GM21447 (cell line): ENCODE measurements at regions not wholly inside any gene's neighbourhood (a gene's known extent, or its start where the extent isn't known, plus 50 kb on each side); places are given as distances from the start of the nearest gene placed in this dataset.

Source experiments
- ATAC-seq: cut with Tn5 transposase; IDR thresholded peaks from one replicate; pipeline ENCODE4 v1.9.1; 2021; ENCODE audit not compliant: unreplicated experiment

GRCh38 chr2:18903750-18904149 is 314.4 kb upstream of the NT5C1B start:
- peak; percentile 97 for ATAC-seq

- ATAC-seq = no peak
Observed at GRCh38 chr2:18901242-18901641, 311.9 kb upstream of the NT5C1B start.

GRCh38 chr2:18900691-18901141 is 311.3 kb upstream of the NT5C1B start:
- ATAC-seq = no peak

GRCh38 chr2:18899725-18900124 is 310.4 kb upstream of the NT5C1B start:
- ATAC-seq = no peak

GRCh38 chr2:18898271-18898670 is 308.9 kb upstream of the NT5C1B start:
- no peak for ATAC-seq

GRCh38 chr2:18896125-18896764 is 306.9 kb upstream of the NT5C1B start:
- no peak for ATAC-seq

- ATAC-seq = no peak
Observed at GRCh38 chr2:18891600-18892345, 302.4 kb upstream of the NT5C1B start.

- no peak for ATAC-seq
Observed at GRCh38 chr2:18889565-18890332, 300.4 kb upstream of the NT5C1B start.

GRCh38 chr2:18885457-18885856 is 296.1 kb upstream of the NT5C1B start:
- ATAC-seq = no peak

GRCh38 chr2:18883616-18884456 is 294.5 kb upstream of the NT5C1B start:
- ATAC-seq = no peak

- no peak for ATAC-seq
Observed at GRCh38 chr2:18871430-18871829, 282.1 kb upstream of the NT5C1B start.

GRCh38 chr2:18870307-18870706 is 280.9 kb upstream of the NT5C1B start:
- no peak for ATAC-seq

GRCh38 chr2:18861951-18862350 is 272.6 kb upstream of the NT5C1B start:
- ATAC-seq = no peak

- ATAC-seq = no peak
Observed at GRCh38 chr2:18860179-18860578, 270.8 kb upstream of the NT5C1B start.

- no peak for ATAC-seq
Observed at GRCh38 chr2:18856765-18857164, 267.4 kb upstream of the NT5C1B start.

GRCh38 chr2:18855027-18855426 is 265.7 kb upstream of the NT5C1B start:
- no peak for ATAC-seq

- peak; percentile 83 for ATAC-seq
Observed at GRCh38 chr2:18849841-18850578, 260.6 kb upstream of the NT5C1B start.

GRCh38 chr2:18848646-18849045 is 259.3 kb upstream of the NT5C1B start:
- ATAC-seq = no peak

GRCh38 chr2:18845854-18846445 is 256.6 kb upstream of the NT5C1B start:
- ATAC-seq = no peak

- no peak for ATAC-seq
Observed at GRCh38 chr2:18842836-18843235, 253.5 kb upstream of the NT5C1B start.
